ENCODE measurements at regions not wholly inside any gene's neighbourhood (a gene's known extent, or its start where the extent isn't known, plus 50 kb on each side); places are given as distances from the start of the nearest gene placed in this dataset.

- in situ Hi-C loops (cut with HindIII; ENCODE audit: extremely low pct_ligation_motif_present, low pct_unique_long_range_greater_than_20kb) (no loop called here), intact Hi-C loops (cut with micrococcal nuclease; ENCODE audit: unreplicated experiment) (no loop called here)
- WGBS (ENCODE audit: low lambda C conversion rate), result 16% methylated on average over 11 of the region's 11 CpGs
- Histone ChIP-seq H3K9ac (ENCODE audit: insufficient read depth, low read depth, low read length) (no peak overlapping the region), H3K27me3 (ENCODE audit: control insufficient read depth in 1 of 2, insufficient read depth in 2 of 2, low read length in 2 of 2) (peaks cover 0 to 5% of the 10 kb centered on the region in 2 experiments; a peak in 3 of 5 replicates), H3K9me3 (ENCODE audit: low read length) (no peaks in the 10 kb centered on the region), H3K79me2 (ENCODE audit: insufficient read depth, low read length) (no peaks in the 10 kb centered on the region), H3K4me1 (ENCODE audit: insufficient read depth, low read length) (no peaks in the 10 kb centered on the region), H3K4me3 (replicated peaks in 1 of 3; ENCODE audit: insufficient read depth in 1 of 3, low read depth in 2 of 3, low read length in 3 of 3) (no peak overlapping the region), H2AFZ (ENCODE audit: low read length) (no peak overlapping the region), H3K36me3 (replicated peaks in 1 of 2; ENCODE audit: control insufficient read depth in 1 of 2, insufficient read depth in 2 of 2, low read length in 2 of 2) (no peaks in the 10 kb centered on the region), H3K27ac (ENCODE audit: extremely low read length, insufficient read depth, low read length) (no peak overlapping the region), H3K4me2 (ENCODE audit: low read depth, low read length) (no peak overlapping the region), H4K20me1 (ENCODE audit: insufficient read depth, low read length) (no peaks in the 10 kb centered on the region)
- DNase-seq (ENCODE audit: low spot score) (no peak), ATAC-seq (no peak), FAIRE-seq (no peak)
- TF ChIP-seq FOXA1 (IDR thresholded peaks at IDR 0.05) (no peak), FOXA1 (CRISPR knock-in tag; IDR thresholded peaks at IDR 0.05) (no peak), SP140L (CRISPR knock-in tag; IDR thresholded peaks at IDR 0.05; ENCODE audit: borderline replicate concordance) (no peak), ZNF577 (CRISPR knock-in tag; IDR thresholded peaks at IDR 0.05; ENCODE audit: borderline replicate concordance, low read depth) (no peak), KAT2B (IDR thresholded peaks at IDR 0.05; ENCODE audit: borderline replicate concordance, low read depth, low read length) (no peak), CEBPB (IDR thresholded peaks at IDR 0.05; ENCODE audit: borderline replicate concordance, low read depth, low read length) (peak; percentile 68; the same call in 1 of the 2 replicates), CEBPG (CRISPR knock-in tag; IDR thresholded peaks at IDR 0.05) (0 out of 2 replicates have a peak, but pooled peaks have one; percentile 7), ZNF460 (CRISPR knock-in tag; IDR thresholded peaks at IDR 0.05; ENCODE audit: borderline replicate concordance) (no peak)
- POLR2A ChIA-PET, result no interaction called here
- CTCF ChIA-PET (ENCODE audit: low intra/inter-chr PET ratio, low total read pairs), result no interaction called here
- BruUV-seq (replicated peaks), result no TSS peak
Measured at GRCh38 chr10:6766131-6766801, 186.2 kb upstream of the PRKCQ start.

GRCh38 chr10:6763423-6763822 is 183.3 kb upstream of the PRKCQ start:
- in situ Hi-C loops (cut with HindIII; ENCODE audit: extremely low pct_ligation_motif_present, low pct_unique_long_range_greater_than_20kb) (no loop called here), intact Hi-C loops (cut with micrococcal nuclease; ENCODE audit: unreplicated experiment) (no loop called here)
- no TSS peak for BruUV-seq (replicated peaks)
- Histone ChIP-seq H4K20me1 (ENCODE audit: insufficient read depth, low read length) (no peaks in the 10 kb centered on the region), H3K9ac (ENCODE audit: insufficient read depth, low read depth, low read length) (no peak overlapping the region), H3K27me3 (ENCODE audit: control insufficient read depth in 1 of 2, insufficient read depth in 2 of 2, low read length in 2 of 2) (peaks cover 0 to 5% of the 10 kb centered on the region in 2 experiments; a peak in 3 of 5 replicates), H3K36me3 (replicated peaks in 1 of 2; ENCODE audit: control insufficient read depth in 1 of 2, insufficient read depth in 2 of 2, low read length in 2 of 2) (no peaks in the 10 kb centered on the region), H3K79me2 (ENCODE audit: insufficient read depth, low read length) (no peaks in the 10 kb centered on the region), H2AFZ (ENCODE audit: low read length) (no peak overlapping the region), H3K27ac (ENCODE audit: extremely low read length, insufficient read depth, low read length) (no peak overlapping the region), H3K4me2 (ENCODE audit: low read depth, low read length) (no peak overlapping the region), H3K9me3 (ENCODE audit: low read length) (no peaks in the 10 kb centered on the region), H3K4me3 (replicated peaks in 1 of 3; ENCODE audit: insufficient read depth in 1 of 3, low read depth in 2 of 3, low read length in 3 of 3) (no peak overlapping the region), H3K4me1 (ENCODE audit: insufficient read depth, low read length) (no peaks in the 10 kb centered on the region)
- DNase-seq (ENCODE audit: low spot score), result no peak
- FAIRE-seq, result no peak
- ChIA-PET POLR2A (no interaction called here), CTCF (ENCODE audit: low intra/inter-chr PET ratio, low total read pairs) (no interaction called here)
- 18% methylated on average over 6 of the region's 6 CpGs for WGBS (ENCODE audit: low lambda C conversion rate)
- ATAC-seq, result no peak
- TF ChIP-seq ZBTB26 (CRISPR knock-in tag; IDR thresholded peaks at IDR 0.05; ENCODE audit: borderline replicate concordance), result no peak
- no peak for TF ChIP-seq ZNF280B (CRISPR knock-in tag; IDR thresholded peaks at IDR 0.05; ENCODE audit: borderline replicate concordance)
- TF ChIP-seq ZBTB33 (CRISPR knock-in tag; IDR thresholded peaks at IDR 0.05), result no peak
- no peak for TF ChIP-seq ZNF704 (CRISPR knock-in tag; IDR thresholded peaks at IDR 0.05; ENCODE audit: borderline replicate concordance)
- no peak for TF ChIP-seq ZNF570 (CRISPR knock-in tag; IDR thresholded peaks at IDR 0.05; ENCODE audit: borderline replicate concordance)
